GM21529 (cell line): ENCODE measurements at regions not wholly inside any gene's neighbourhood (a gene's known extent, or its start where the extent isn't known, plus 50 kb on each side); places are given as distances from the start of the nearest gene placed in this dataset.

Experiments
- ATAC-seq: cut with Tn5 transposase; IDR thresholded peaks from one replicate; pipeline ENCODE4 v1.9.1; 2021; ENCODE audit not compliant: unreplicated experiment

DNA sequence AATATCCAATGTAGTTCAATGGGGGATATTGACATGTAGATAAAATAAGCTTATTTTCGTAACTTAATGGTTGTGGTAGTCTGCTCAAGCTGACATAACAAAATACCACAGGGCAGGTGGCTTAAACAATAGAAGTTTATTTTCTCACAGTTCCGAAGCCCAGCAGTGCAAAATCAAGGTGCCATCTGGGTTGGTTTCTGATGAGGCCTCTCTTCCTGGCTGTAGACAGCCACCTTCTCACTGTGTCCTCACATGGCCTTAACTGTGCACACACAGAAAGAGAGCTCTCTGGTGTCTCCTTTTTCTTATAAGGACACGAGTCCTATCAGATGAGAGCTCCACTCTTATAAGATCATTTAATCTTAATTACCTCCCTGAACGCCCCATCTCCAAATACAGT is 64.8 kb upstream of the IPO9 start:
- ATAC-seq = no peak

DNA sequence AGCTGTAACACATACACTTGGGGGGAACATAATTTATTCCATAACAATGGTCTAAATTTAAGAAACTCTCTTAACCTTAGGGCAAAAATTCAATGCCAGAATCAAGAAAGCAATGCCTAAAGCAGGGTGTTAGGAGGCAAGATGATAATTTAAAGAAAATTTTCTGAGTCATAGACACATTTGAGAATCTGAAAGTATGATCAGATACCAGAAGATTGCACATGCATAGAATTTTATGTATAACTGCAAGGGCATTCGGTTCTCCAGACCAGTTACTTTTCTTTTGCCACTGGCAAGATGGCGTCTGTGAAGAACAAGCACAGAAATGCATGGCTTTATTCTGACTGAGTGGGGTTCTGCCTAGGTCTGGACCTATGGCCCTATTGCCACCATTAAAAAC is 64.4 kb upstream of the IPO9 start:
- ATAC-seq = no peak

DNA sequence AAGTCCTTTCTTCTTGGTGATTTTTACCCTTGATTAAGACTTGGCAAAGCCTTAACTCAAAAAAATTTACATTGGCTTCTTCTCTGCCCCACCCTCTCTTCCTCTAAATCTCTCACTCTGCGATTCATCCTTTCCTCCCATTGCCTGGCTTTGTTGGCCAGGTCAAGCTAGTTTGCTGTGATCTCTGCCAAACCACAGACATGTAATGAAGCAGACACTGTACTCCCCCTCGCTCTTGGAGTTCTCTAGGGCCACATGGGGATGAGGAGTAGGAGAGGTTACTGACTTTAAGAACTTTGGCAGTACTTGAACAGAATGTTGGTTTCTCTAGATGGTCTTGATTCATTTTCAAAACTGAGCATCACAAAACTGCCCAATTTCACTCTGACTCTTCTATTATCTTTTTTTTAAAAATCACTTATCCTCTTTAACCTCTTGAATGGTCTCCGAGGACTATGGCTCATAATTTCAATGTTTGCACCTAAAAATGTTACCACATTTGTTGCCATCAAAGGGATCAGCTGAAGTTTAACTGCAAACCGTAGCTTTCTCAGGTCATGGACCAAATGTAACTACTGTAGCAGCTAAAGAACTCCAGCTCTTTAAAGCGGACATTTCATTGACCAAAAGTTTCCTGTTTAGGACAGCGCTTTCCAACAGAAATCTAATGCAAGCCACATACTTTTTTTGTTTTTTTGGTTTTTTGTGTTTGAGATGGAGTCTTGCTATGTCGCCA is 62.7 kb upstream of the IPO9 start:
- ATAC-seq = no peak

DNA sequence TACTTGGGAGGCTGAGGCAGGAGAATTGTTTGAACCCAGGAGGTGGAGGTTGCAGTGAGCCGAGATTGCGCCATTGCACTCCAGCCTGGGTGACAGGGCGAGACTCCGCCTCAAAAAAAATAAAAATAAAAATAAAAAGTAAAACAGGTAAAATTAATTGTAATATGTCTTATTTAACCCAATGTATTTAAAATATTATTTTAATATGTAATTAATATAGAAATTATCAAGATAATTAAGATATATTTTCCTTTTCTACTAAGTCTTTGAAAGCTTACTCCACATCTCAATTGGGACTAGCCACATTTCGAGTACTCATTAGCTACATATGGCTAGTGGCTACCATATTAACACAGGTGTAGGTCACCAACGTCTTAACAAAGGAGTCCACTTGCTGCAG is 61.6 kb upstream of the IPO9 start:
- ATAC-seq = no peak

DNA sequence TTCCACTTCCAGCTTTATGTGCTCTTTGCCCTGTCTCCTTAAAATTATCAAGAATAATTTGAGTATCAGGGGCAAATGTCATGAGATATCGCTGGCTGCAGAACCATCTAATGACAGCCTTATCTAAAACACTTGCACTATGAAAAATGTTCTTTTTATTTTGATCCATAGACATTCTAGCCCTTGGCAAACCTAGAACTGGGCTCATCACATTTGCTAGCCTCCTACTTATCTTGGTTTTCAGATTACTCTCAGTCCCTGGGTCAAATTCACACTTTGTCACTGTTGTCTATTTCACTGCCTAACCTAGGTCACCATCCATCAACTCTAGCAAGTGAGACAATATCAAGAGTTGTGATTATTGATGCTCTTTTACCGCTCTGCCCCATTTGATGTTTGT is 59.9 kb upstream of the IPO9 start:
- no peak for ATAC-seq

DNA sequence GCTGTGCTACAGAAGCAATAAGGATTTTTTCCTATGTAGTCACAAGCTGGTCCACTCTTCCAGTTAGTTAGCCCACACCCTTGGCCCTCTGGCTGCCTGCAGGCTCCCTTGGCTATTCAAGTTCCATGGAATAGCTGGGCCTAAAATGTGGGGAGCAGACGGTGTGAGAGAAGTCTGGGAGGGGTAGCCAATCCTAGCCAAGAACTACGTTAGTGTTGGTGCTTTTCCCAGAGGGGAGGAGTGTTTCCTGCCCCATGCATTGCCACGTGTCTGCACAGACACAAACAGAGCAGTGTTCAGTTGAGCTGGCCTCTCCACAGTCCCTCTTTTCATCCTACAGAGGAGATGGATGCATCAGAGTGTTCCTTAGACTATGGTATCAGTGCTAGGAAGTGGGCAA is 59.0 kb upstream of the IPO9 start:
- no peak for ATAC-seq

DNA sequence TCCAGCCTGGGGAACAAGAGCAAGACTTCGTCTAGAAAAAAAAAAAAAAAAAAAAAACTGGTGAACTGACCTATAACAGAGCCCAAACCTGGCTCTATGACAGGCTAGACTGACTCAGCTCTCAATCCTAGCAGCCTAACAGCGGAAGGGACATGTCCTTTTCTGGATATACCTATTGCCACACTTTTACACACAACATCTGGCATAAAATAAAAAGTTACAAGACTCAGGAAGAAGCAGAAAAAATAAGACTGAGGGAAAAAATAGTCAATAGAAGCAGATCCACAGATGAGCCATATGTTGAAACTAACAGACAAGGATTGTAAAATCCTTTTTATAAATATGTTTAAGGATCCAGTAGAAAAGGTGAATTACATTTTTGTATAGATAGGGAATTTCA is 57.5 kb upstream of the IPO9 start:
- no peak for ATAC-seq

DNA sequence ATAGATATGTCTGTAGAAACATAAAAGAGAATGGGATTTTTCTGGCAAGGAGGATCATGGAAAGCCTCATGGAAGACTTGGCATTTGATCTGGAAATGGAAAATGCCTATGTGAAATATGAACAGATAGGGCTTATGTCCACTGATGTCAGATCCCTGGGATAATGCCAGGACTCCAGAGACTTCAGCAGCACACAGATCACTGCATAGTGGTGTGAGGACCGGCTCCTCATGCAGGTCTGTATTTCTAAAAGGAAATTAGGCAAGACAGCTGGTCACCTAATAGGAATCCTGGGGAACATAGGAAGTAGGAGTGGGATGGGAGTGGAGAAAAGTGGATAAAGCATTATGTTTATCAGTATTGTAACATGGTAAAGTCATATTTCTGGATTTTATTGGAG is 56.8 kb upstream of the IPO9 start:
- ATAC-seq = no peak

DNA sequence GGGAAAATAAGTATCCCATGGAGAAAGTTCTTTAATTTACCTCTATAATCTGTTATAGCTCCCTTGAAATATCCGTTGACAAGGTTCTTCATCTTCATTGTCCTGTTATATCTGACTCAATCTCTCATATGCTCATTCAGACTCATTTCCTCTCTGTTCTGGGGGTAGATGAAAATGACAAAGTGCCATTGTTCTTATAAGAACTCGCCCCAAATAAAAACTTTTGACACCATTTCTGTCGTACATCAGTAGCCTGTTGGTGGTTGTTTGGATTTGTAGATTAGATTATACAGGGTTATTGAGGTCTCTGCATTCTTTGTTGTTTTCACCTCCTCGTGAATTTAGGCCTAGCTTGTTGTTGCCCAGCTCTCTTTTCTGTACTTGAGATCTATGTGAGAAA is 55.2 kb upstream of the IPO9 start:
- ATAC-seq = no peak

DNA sequence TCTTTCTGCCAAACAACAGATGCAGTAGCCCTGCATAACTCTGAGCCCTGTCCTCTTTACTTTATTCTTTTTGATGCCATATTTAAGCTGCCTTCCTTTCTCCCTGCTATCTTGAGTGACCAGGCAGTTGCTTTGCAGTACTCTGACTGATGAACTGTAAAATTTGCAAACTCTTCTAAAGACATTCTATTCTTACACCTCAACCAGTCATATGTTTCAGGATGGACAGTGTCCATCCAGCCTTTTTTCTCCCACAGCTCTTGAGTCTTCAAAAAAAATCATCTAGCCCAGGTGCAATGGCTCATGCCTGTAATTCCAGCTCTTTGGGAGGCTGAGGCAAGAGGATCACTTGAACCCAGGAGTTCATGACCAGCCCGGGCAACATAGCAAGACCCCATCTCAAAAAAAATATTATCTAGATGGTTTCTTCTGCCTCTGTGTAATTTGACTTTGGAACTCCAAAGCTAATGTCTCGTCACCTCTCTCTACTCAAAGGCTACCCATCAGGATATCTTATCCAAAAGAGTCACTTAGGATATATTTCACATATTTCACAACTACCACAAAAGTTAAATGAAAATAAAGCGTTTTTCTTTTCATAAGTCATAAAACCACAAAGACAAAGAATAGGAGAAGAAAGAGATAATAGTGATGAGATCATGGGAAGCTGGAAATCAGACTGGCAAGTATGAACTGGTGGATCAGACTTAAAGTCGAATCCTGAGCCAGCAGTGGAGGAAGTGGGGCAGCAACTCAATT is 54.6 kb upstream of the IPO9 start:
- no peak for ATAC-seq

DNA sequence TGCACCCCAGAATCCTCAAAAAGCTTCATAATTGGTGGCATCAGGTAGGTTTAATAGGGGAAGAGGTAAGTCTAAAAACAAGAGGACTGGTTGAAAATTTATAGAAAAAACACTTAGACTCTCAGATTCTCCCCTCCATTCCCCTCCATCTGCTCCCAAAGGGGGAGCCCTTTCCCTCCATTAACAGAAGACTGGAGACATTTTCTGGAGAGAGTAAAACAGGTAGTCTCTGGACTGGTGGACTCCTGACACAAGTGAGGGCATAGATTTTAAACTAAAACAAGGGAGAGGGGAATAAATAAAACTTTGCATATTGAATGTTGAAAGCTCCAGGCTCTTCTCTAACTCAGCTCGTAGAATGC is 54.0 kb upstream of the IPO9 start:
- ATAC-seq = no peak

DNA sequence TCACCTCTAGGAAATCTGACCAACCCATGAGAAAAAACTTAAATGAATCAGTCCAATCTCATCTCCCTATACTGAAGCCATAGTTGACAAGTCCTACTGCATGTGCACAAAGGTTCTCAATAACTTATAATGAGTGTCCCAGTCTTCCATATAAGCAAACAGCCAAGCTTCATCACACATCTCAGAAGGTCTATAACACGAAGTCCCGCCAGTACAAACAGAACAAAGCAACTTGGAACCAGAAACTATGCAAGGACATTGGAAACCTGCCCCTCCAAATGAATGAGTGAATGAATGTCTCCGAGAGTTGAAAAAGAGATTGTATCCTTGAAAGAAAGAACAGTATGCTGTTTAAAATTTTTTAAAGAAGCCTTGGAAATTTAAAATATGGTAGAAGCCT is 53.6 kb upstream of the IPO9 start:
- ATAC-seq = no peak

DNA sequence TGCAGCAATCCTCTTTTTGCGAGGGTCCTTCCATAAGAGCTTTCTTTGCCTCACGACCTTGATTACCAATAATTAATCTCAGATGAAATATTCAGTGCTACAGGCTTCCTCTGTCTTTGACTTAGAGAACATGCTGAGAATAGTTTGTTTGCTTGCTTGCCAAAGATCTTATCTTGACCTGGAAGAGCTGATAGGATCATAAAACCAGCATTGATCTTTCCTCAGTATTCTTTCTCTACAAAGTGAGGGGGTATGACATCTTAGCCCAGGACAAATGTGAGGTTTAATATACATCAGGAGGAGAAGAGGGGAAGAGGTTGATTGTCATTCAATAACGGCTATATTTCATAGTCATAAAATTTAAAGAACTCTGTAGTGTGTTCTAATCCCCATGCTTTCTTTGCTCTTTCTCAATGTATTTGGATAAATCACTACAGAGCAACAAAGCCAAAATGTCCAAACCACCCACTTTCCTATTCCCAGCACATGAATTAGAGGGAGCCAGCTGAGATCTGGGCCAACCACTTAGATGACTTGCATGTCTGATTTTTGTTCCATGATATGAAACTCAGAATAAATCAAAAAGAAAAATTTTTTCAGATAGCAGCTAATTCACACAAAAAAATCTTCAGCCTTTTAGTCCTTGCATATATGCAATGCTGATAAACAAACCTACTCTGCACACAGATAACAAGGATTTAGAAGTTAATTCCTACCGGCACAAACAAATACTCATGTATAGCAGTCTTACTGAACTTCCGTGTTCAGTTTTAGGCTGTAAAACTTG is 50.5 kb upstream of the IPO9 start:
- no peak for ATAC-seq
